Daoy (cell line): ENCODE measurements at regions not wholly inside any gene's neighbourhood (a gene's known extent, or its start where the extent isn't known, plus 50 kb on each side); places are given as distances from the start of the nearest gene placed in this dataset.

Experiments
- DNase-seq: peaks from one replicate; pipeline ENCODE4 v3.0.0-alpha.2; 2015; ENCODE audit warnings: low read depth

DNA sequence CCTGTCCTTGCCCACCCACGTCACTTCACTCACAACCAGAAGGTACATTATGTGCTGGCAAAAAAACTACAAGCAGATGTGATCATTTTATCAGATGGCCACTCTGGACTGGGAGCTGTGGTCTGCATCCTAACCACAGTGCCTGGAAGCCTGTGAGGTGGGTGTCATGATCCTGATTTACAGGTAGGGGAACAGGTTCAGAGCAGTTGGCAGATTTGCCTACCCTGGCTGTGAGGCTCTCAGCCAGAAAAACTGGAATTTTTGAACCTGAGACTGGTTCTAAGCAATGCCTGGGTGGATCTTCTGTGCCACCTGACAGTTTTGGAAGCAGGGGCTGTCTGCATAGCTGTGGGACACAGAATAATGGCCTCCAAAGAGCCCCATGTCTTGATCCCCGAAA lies 150.8 kb downstream of the SYF2 start:
- DNase-seq = no peak

- no peak for DNase-seq
Observed at GRCh38 chr1:25080294-25081209, 150.5 kb upstream of the RUNX3 start.

DNA sequence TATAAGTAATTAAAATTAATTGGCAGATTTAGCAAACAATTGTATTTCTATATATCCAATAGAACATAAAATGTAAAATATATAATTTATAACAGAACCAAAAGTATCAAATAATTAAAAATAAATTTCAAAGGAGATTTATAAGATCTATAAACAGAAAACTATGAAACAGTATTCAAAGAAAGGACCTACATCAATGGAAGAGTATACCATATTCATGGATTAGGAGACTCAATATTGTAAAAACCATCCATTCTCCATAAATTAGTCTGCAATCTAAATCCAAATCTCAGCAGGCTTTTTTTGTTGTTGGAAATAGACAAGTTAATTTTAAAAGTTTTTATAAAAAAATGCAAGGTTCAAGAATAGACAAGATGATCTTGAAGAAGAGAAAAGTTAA lies 149.0 kb upstream of the RUNX3 start:
- DNase-seq = no peak

DNA sequence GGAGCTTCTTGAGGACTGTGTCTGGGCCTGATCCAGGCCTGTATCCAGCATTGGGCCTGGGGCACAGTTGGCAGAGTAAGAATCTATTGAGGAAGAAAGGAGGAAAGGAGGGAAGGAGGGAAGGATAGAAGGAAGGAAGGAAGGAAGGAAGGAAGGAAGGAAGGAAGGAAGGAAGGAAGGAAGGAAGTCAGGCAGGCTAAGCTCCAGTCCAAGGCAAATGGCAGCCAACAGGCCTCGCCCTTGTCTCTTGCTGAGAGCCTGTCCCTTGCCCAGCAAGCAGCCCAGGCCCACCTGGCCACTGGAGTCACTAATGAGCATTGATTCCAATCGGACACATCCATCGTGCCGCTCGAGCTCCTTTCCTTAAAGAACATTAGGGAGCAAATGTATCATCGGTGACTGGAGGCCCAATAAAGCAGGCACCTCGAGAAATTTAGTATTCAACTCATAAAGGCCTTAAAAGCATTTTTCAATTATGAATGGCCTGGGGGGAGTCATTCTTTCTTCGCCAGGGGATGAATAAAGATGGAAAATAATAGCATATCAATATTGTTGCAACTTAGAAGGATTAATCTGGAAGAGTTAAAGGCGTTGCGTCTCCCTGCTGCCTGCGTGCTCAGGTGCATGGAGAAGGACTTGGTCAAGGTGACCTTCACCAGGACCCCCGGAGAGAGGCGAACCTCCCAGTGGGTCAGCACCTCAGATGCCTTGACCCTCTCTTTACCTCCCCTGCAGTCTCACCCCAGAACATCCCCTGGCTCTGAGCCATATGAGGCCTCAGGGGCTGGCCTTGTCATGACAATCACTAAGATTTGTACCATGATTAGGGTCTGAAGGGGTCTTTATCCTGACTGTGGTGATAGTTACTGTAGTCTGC lies 144.5 kb upstream of the RUNX3 start:
- no peak for DNase-seq

GRCh38 chr1:25073640-25074270 lies 143.7 kb upstream of the RUNX3 start:
- DNase-seq = no peak

GRCh38 chr1:25072461-25072860 lies 142.4 kb upstream of the RUNX3 start:
- DNase-seq = no peak

DNA sequence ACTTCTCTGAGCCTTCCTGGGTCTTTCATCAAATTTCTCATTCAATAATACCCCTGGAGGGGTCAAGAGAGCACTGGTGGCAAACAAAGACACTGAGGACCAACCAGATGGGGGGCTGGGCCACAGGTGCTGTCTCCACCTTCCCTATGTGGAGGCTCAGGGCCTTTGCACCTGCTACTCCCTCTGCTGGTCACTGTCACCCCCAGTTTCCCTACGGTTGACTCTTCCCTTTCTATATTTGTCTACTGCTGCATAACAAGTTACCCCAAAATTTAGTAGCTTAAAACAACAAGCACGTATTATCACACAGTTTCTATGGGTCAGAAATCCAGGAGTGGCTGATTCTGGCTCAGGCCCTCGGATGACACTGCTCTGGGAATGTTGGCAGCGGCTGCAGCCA lies 138.8 kb upstream of the RUNX3 start:
- no peak for DNase-seq

GRCh38 chr1:25068316-25068715 lies 138.2 kb upstream of the RUNX3 start:
- no peak for DNase-seq

GRCh38 chr1:25067518-25068251 lies 137.6 kb upstream of the RUNX3 start:
- DNase-seq = no peak

GRCh38 chr1:25066731-25067517 lies 136.8 kb upstream of the RUNX3 start:
- DNase-seq = no peak

- no peak for DNase-seq
Observed at GRCh38 chr1:25066256-25066655, 136.2 kb upstream of the RUNX3 start.

DNA sequence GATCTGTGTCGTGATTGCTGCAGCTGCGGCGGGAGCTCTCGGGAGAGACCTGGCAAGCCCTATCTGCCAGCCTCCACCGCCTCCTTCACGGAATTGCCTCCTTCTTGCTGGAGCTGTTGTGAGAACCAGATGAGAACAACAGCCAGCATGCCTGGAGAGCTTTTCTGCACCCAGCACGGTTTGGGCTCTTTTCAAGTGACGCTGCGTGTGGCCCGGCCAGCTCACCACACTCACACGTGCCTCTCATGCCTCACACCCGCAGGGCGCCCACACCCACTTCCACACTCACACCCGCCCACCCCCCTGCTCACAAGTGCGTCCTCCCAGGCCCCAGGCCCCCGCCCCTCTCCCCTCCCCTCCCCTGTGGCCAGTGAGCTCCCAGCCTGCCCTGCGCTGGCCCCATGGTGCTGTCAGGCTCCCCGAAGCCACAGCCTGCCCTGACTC lies 135.7 kb upstream of the RUNX3 start:
- peak; percentile 55 for DNase-seq

DNA sequence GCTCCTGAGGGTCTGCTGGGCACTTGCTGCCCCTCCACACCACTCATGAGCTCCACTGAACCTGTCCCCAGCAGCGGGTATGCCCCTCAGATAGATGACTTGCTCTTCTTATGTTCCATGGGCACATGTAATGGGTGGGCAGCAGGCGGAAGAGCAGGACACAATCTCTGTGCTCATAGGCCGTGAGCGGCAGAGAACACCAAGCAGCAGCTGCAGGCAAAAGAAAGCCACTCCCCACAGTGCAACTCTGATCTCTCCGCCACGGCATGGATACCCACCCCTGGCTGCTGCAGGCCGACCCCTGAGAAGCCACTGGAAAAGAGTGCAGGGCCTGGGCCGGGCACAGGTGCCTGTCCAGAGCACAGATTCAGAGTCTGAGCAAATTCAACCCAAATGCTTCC lies 135.2 kb upstream of the RUNX3 start:
- no peak for DNase-seq

- no peak for DNase-seq
Observed at GRCh38 chr1:25064465-25065240, 134.6 kb upstream of the RUNX3 start.

GRCh38 chr1:25063591-25064416 lies 133.7 kb upstream of the RUNX3 start:
- peak; percentile 61 for DNase-seq

DNA sequence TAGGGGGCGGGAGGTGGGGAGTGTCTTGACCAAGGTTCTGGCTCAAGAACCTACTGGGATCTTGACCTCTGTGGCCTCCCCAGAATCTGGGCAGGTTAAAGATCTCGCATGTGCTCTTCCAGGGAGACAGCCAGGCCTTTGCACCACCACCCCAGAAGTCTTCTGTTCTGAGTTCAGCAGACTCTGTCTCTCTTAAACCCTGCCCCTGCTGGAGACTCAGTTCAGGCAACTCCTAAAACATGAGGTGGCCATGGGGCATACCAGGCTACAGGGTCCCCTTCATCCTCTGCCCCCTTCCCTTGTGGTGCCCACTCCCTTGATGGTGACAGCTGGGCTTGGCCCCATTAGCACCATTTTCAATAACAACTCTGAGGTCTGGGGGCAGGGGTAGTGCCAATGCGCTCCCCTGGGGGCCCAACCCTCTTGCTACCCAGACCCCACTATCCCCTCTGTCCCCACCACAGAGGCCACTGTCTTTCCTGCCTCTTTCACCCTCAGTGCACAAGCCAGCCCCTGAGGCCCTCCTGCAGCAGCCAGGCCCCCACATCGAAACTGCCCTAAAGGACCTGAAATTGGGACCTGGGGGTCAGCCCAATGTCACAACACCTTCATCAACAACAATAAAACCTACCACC lies 132.7 kb upstream of the RUNX3 start:
- no peak for DNase-seq

- DNase-seq = no peak
Observed at GRCh38 chr1:25061261-25061995, 131.4 kb upstream of the RUNX3 start.

- no peak for DNase-seq
Observed at GRCh38 chr1:25057188-25057587, 127.1 kb upstream of the RUNX3 start.
